ENCODE measurements at regions not wholly inside any gene's neighbourhood (a gene's known extent, or its start where the extent isn't known, plus 50 kb on each side); places are given as distances from the start of the nearest gene placed in this dataset.

DNA sequence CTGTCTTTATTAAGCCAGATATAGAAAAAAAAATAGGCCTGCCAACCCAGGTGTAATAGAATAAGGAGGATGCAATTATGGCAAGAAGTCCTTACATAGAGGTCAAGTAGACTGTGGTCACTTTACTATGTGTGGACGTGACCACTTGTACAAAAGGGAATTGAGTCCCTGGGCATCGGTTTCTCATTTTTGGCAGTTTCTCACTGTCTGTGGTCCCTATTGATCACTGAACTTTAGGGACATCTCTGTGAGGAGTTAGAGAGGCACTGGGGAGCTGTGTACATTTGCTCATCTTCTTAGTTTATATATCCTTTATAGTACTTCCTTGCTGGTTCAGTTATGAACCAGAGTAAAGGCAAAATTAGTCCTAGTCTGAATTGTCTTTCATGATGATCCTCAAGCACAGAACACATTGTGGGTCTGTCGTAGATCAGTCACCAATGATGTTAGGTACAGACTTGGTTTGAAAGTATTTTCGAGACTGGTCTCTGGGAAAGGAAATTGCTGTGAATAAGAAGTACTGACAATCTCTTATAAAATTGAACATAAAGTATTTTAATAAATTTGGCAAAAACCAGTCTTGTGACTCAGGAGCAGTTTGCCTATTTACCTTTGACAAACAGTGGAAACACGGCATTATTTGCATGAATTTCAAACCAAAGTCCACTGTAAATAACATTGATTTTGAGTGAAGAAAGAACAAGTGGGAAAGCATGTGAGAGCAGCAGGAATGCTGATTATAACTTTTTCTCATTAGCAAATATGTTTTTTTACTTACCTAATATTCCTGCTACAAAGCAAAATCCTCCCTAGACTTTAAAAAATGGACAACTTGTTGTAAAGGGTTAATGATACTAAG lies 218.9 kb upstream of the DPH6 start:
- Histone ChIP-seq H3K4me3 (no peak overlapping the region), H3K36me3 (no peaks in the 10 kb centered on the region), H3K9me3 (no peaks in the 10 kb centered on the region), H3K27me3 (no peaks in the 10 kb centered on the region)
- no peak for DNase-seq

DNA sequence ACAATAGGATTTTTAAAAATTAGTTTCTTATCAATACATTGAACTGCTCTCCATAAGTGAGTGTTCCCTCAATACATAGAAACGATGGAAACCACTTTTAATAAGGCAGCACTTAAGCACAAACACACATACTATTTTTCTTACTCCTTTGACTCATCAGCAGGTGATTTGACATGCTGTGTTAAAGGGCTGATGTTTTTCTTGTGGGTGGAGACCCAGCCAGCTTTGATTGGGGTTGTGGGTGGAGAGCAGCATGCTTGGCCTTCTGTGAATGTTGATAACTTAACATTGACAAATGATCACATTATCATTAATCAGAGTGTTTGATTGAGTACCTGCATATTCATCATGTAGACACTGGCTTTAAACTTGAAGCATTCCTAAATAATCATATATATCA lies 223.0 kb upstream of the DPH6 start:
- Histone ChIP-seq H3K4me3 (no peak overlapping the region), H3K9me3 (no peaks in the 10 kb centered on the region), H3K36me3 (no peaks in the 10 kb centered on the region), H3K27me3 (no peaks in the 10 kb centered on the region)
- no peak for DNase-seq

DNA sequence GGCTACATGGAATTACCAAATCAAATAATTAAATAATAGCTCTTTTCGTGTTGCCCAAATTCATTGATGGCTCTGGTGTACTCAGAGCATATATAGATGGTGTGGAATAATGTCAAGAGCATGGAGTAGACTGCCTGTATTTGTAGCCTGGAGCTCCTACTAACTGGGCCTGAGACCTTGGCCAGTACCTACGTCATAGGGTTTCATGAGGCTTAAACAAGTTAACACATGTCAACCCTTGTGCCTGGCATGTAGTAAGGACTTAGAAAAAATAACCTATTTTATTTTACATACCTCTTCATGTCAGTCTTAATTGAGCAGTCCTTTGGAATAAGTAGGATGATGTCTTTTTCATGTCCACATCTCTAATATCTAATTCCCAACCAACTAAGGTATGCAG lies 223.7 kb upstream of the DPH6 start:
- Histone ChIP-seq H3K9me3 (no peaks in the 10 kb centered on the region), H3K27me3 (no peaks in the 10 kb centered on the region), H3K4me3 (no peak overlapping the region), H3K36me3 (no peaks in the 10 kb centered on the region)
- DNase-seq: no peak

DNA sequence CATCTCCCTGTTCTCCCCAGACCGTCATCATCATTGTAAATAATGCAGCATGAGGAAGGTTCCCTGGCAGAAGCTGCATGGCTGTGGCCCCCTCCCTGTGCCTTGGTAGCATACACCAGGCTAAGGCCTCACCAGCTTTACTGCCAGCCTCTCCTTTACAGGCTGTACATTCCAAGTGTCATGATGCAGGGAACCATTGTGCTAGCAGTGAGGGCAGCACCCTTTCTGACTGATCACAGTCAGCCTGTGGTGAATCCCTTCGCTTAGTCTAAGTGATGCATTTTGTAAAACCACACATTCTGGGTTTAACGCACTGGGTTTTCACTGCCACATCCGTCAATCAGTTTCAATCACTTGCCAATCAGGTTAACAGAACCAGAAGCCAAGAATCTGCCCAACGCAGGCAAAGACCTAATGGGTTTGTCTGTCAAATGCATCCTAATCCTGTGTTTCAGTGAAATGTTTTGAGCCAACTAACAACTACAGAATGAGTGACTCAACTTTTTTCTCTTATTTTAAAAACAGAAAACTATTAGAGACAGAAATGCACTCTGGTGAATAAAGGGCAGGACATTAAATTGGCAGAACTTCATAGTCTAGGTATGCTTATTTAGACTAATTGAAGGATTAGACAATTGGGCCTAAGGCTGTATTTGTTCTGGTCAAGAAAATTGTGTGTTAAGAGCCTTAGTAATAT lies 225.9 kb upstream of the DPH6 start:
- H3K27me3 ChIP-seq: no peaks in the 10 kb centered on the region
- no peaks in the 10 kb centered on the region for H3K36me3 ChIP-seq
- no peak overlapping the region for H3K4me3 ChIP-seq
- no peaks in the 10 kb centered on the region for H3K9me3 ChIP-seq
- no peak for DNase-seq

DNA sequence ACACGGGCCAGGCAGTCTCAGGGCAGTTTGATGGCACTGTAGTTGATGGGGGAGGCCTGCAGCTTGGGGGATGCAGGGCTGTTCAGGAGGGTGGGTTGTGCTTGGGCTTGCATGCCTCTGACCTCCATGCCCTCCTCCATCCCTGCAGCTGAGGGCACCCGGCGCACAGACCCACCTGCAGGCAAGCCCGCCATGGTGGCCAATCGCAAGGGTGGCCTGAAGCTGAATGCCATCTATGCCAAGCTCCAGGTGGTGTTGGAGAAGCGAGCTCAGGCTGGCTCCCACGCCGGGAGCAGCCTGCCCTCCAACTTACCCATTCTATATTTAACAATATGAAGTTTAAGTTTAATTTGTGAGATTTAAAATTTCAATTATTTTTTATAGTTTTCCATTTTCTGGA lies 228.7 kb upstream of the DPH6 start:
- DNase-seq: no peak
- no peaks in the 10 kb centered on the region for H3K36me3 ChIP-seq
- H3K27me3 ChIP-seq: no peaks in the 10 kb centered on the region
- H3K9me3 ChIP-seq: no peaks in the 10 kb centered on the region
- H3K4me3 ChIP-seq: no peak overlapping the region

DNA sequence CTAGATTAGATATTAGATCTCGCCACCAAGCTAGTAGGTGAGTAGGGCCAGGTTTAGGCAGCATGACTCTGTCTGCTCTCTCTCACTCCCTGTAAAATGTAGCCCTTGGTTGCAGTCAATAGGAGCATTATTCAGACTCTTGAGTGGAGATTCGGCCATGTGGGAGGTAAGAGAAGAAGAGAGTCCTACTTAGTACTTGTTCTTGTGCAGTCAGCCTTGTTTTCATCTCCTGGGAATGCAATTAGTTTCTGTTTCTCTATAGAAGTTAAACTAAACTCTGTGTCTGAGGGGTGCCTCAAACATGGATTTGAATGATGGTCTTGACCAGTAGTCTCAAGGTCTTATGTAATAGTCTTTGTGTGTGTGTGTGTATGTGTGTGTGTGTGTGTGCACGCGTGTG lies 229.5 kb upstream of the DPH6 start:
- no peak overlapping the region for H3K4me3 ChIP-seq
- DNase-seq: no peak
- no peaks in the 10 kb centered on the region for H3K9me3 ChIP-seq
- no peaks in the 10 kb centered on the region for H3K36me3 ChIP-seq
- H3K27me3 ChIP-seq: no peaks in the 10 kb centered on the region

DNA sequence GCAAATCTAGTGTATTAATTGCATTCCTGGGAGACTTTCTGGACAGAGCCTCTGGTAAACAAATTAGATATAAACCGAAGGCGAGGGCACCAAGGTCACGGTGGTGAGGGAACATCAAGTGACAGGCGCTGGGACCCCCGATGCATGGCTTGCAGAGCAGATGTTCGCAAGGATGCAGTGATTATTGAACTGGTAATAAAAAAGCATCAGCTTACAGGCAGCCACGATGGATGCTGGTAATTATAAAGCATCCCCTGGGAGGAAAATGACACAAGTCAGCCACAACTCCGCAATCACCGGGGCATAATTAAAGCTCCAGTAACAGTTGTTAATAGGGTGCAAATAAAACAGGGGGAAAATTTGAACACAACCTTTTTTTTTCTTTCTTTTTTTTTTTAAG lies 231.1 kb upstream of the DPH6 start:
- Histone ChIP-seq H3K9me3 (no peaks in the 10 kb centered on the region), H3K27me3 (no peaks in the 10 kb centered on the region), H3K4me3 (no peak overlapping the region), H3K36me3 (no peaks in the 10 kb centered on the region)
- no peak for DNase-seq

DNA sequence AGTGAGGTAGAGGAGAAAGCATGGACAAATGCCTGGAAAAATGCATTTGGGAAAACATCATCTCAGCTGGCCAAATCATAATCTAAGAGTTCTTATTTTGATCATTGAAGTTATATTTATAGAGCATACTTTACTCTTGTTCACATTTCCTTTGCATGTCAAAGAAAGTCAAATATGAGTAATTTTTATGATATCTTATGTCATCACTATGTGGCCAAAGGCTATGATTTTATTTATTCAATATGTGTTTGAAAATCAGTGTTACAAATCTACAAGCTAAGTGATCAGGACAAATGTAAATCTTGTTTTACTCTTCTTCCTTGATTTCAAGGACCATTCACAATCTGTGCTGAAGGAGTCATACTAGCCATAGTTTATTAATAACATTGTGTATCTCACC lies 237.2 kb upstream of the DPH6 start:
- Histone ChIP-seq H3K9me3 (no peaks in the 10 kb centered on the region), H3K27me3 (no peaks in the 10 kb centered on the region), H3K36me3 (no peaks in the 10 kb centered on the region), H3K4me3 (no peak overlapping the region)
- no peak for DNase-seq

DNA sequence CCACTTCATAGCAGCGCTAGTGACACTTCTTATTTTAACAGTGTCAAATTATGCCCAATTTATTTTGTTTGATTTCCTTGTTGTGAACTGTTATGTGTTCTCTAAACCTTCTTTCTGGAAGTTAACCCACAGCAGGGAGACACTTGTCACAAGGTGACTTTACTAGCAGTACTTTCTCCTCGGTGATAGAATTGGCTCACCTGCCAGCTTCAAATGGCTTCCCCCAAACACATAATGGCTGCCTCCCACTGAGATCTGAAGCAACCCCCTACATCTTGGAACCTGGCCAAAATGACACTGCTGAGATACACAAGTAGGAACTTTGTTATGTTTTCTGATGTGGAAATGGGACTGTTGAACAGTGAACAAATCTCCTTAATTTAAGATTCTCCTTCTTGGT lies 238.8 kb upstream of the DPH6 start:
- Histone ChIP-seq H3K9me3 (no peaks in the 10 kb centered on the region), H3K4me3 (no peak overlapping the region), H3K36me3 (no peaks in the 10 kb centered on the region), H3K27me3 (no peaks in the 10 kb centered on the region)
- no peak for DNase-seq

DNA sequence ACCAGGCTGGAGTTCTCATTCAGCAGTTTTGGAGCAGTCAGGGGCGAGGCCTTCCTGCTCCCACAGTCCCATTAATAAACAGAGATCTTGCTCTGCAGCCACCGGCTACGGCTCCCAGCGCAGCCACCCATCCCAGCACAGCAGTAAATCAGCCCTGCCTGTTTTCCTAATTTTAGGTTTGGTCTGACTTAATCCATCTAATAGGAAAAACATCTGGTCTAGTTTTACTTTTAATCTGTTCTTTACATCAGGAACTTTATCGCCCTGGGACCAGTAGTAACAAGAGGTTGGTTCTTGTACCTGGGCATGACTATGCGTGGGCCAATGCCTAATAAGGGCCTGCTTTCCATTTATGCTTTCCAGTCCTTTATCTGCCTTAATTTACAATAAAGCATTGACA lies 264.0 kb upstream of the DPH6 start:
- Histone ChIP-seq H3K4me3 (no peak overlapping the region), H3K27me3 (no peaks in the 10 kb centered on the region), H3K36me3 (no peaks in the 10 kb centered on the region), H3K9me3 (no peaks in the 10 kb centered on the region)
- no peak for DNase-seq

DNA sequence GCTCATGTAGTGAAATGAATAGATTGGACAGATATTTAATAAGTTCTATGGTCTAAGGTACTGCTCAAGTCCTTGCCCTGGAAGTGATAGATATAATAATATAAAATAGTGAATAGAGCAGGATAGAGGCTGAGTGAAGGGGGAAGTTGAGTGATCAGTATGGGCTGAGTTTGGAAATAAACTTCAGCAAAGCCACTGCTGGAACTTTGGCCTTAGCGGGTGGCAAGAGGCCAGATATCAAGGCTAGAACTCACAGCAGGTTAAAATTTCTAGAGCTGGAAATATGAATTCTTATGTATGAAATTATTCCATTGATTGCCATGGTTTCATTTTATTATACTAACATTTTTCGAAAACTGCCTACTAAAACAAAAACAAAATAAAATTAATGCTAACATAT lies 267.6 kb upstream of the DPH6 start:
- Histone ChIP-seq H3K36me3 (no peaks in the 10 kb centered on the region), H3K9me3 (no peaks in the 10 kb centered on the region), H3K4me3 (no peak overlapping the region), H3K27me3 (no peaks in the 10 kb centered on the region)
- no peak for DNase-seq

DNA sequence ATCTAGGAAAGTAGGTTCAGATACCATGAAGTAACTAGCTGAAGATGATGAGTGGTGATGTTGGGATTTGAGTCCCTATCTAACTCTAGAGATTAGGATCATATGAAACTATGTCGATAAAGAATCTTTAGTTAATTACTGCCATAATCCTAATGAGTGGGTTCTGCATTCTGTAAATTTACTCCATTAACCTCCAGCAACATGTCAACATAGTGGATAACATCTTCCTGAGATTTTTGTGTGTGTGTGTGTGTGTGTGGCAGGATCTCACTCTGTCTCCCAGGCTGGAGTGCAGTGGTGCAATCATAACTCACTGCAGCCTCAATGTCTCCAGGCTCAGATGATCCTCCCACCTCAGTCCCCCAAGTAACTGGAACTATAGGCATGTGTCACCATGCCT lies 272.9 kb upstream of the DPH6 start:
- DNase-seq: no peak
- Histone ChIP-seq H3K36me3 (no peaks in the 10 kb centered on the region), H3K9me3 (no peaks in the 10 kb centered on the region), H3K4me3 (no peak overlapping the region), H3K27me3 (no peaks in the 10 kb centered on the region)

DNA sequence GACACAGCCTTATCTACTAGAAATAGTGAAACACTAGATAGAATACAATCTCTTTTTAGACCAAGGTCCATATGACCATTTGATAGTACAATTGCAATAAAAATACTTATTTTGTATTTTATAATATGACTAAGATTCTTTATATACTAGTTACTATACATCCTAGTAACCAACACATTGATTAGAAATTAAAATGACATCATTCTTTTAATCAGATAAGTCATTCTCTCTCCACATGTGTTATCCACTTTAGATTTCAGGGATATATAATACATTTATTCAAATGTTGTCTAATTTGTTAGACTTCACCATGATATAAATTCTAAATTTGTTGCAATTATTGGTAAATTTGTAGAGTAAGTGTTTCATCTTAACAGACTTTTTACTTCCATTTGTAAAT lies 276.2 kb upstream of the DPH6 start:
- no peak for DNase-seq
- Histone ChIP-seq H3K4me3 (no peak overlapping the region), H3K27me3 (no peaks in the 10 kb centered on the region), H3K36me3 (no peaks in the 10 kb centered on the region), H3K9me3 (no peaks in the 10 kb centered on the region)

DNA sequence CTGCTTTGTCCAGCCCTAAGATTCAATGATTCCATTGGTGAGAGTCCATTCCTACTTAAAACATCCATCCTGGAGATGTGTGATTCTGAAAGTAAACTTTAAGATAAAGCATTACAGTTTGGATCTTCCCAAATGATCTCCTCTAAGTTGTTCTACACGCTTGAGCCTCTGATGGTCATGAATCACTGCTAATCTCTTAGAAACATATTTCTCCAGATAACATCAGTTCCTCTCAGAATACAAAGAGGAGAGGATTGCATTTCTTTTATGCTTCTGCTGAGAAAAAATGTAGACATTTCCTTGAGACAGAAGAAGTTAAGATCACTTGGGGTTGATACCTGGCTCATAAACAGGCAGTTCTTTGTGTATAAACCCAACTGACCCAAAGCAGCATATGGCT lies 281.2 kb upstream of the DPH6 start:
- Histone ChIP-seq H3K4me3 (no peak overlapping the region), H3K36me3 (no peaks in the 10 kb centered on the region), H3K9me3 (no peaks in the 10 kb centered on the region), H3K27me3 (no peaks in the 10 kb centered on the region)
- no peak for DNase-seq

DNA sequence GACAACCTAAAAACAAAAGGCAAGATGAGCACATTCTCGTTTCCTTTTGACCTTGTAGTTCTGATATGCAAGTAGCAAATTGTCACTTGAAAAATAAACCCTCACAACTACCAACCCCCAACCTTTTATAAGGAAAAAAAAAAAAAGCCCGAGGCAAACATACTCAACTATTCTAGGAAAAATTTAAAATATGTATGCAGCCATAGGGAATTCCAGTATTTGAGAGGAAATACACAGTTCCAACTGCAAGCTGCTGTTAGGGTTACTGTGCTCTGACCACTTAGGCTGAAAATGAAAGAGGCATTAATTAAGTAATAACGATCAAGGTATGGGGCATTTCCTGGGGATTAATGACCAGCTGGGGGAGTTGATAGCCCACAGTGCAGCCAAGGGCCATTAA lies 281.9 kb upstream of the DPH6 start:
- Histone ChIP-seq H3K4me3 (no peak overlapping the region), H3K27me3 (no peaks in the 10 kb centered on the region), H3K36me3 (no peaks in the 10 kb centered on the region), H3K9me3 (no peaks in the 10 kb centered on the region)
- no peak for DNase-seq

DNA sequence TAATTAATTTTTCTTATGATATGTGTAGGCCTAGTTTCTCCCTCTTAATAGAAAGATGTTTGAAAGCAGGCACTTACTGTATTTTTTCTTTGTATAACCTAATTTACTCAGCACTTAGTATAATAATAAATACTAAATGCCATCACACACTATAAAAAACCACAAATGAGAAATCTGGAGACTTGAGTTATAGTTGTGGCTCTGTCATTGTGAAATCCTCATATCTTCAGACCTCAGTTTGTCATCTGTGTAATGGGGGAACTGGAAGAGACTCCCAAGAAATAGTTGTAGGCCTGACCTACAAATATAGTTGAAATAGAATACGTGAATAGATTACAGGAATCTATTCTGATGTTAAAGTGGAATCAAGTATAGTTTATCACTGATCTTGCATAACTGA lies 287.6 kb upstream of the DPH6 start:
- H3K27me3 ChIP-seq: no peaks in the 10 kb centered on the region
- H3K9me3 ChIP-seq: no peaks in the 10 kb centered on the region
- H3K36me3 ChIP-seq: no peaks in the 10 kb centered on the region
- no peak for DNase-seq
- no peak overlapping the region for H3K4me3 ChIP-seq

DNA sequence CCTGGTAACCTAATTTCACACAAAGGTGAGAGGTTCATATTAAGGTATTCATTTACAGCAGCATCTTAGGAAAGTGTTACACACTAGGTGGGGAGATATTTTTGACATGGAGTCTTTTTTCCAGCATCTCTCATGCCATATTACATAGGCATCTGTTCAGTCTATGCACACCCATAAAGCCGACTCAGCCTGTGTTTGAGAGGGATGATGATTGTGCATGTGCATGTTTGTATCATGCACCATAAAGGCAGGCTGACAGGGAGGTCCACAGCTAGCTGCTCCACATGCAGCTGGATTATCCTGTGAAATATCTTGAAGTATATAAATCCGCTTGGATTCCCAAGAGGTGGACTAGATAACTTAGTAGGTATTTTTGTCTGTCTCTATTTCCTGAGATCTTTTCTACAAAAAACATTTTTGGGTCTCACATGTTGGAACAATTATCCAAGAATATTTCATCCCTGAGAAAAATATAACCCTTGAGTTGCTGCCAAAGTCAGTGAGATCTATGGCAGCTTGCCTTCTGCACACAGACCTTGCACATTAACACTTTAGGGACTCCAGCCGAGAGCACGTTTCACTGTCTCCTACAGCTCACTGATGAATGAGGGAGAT lies 288.4 kb upstream of the DPH6 start:
- no peak overlapping the region for H3K4me3 ChIP-seq
- no peaks in the 10 kb centered on the region for H3K9me3 ChIP-seq
- no peak for DNase-seq
- H3K36me3 ChIP-seq: no peaks in the 10 kb centered on the region
- no peaks in the 10 kb centered on the region for H3K27me3 ChIP-seq

DNA sequence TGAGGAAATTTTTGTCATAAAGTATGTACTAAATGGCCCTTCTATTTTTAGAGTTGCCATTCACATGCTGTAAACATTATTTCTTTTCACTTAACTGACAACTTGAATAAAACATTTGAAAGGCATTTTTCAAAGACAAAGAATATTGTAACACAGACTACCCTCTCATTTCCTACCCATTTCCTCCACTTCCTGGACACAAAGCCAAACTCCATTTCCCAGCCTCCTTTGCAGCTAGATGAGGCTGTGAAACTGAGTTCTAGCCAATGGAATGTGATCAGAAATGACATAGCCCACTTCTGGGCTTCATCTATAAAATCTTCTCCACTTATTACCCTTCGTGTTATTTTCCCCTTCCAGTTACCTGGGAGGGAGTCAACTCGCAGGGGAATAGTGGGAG lies 288.9 kb upstream of the DPH6 start:
- no peak overlapping the region for H3K4me3 ChIP-seq
- H3K9me3 ChIP-seq: no peaks in the 10 kb centered on the region
- no peak for DNase-seq
- H3K36me3 ChIP-seq: no peaks in the 10 kb centered on the region
- no peaks in the 10 kb centered on the region for H3K27me3 ChIP-seq
